WI38 (cell line): ENCODE measurements at regions not wholly inside any gene's neighbourhood (a gene's known extent, or its start where the extent isn't known, plus 50 kb on each side); places are given as distances from the start of the nearest gene placed in this dataset.

ENCODE experiments used
- H3K4me3 ChIP-seq: 2 replicates; pipeline ENCODE4 v1.5.1; 2011; ENCODE audit warnings: low read depth, mild to moderate bottlenecking, control low read depth, low read length
- TF ChIP-seq, protein P1 (sequence below): IDR thresholded peaks from 2 replicates; pipeline ENCODE4 v1.5.1; 2012; ENCODE audit warnings: low read depth, mild to moderate bottlenecking, control low read depth, low read length

DNA sequence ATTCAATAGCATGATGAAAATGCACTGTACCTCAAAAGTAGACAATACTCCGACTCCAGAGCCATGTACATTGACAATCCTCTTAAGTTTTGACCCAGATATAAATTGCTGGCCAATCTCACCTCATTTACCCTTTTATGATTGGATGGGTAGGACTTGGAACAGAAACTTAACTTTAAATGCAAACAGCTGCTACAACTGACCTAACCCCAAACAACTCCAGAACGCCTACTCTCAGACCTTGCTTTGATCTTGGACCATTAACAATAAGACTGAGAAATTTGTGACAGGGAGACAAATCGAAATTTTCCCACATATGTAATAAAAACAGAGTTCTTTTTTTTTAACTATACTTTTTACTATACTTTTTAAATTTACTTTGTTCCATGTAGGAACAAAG lies 200.5 kb upstream of the MCHR2 start:
- TF ChIP-seq, protein P1, sequence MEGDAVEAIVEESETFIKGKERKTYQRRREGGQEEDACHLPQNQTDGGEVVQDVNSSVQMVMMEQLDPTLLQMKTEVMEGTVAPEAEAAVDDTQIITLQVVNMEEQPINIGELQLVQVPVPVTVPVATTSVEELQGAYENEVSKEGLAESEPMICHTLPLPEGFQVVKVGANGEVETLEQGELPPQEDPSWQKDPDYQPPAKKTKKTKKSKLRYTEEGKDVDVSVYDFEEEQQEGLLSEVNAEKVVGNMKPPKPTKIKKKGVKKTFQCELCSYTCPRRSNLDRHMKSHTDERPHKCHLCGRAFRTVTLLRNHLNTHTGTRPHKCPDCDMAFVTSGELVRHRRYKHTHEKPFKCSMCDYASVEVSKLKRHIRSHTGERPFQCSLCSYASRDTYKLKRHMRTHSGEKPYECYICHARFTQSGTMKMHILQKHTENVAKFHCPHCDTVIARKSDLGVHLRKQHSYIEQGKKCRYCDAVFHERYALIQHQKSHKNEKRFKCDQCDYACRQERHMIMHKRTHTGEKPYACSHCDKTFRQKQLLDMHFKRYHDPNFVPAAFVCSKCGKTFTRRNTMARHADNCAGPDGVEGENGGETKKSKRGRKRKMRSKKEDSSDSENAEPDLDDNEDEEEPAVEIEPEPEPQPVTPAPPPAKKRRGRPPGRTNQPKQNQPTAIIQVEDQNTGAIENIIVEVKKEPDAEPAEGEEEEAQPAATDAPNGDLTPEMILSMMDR: no peak
- H3K4me3 ChIP-seq: no peak overlapping the region

DNA sequence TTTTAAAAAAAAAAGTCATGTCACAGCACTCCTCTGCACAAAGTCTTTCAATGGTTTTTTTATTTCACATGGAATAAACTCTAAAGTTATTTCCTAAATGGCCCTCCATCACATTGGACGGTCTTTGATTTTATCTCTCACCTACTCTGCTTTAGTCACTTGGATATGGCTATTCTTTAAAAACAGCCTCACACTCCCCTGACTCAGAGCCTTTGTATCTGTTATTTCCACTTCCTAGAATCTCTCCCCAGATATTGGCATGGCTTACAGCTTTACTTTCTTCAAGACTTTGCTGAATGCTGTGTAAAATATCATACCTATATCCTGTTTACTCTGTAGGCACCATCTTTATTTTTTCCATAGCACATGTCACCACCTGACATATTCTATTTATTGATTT lies 194.7 kb upstream of the MCHR2 start:
- H3K4me3 ChIP-seq: no peak overlapping the region
- TF ChIP-seq, protein P1: no peak

DNA sequence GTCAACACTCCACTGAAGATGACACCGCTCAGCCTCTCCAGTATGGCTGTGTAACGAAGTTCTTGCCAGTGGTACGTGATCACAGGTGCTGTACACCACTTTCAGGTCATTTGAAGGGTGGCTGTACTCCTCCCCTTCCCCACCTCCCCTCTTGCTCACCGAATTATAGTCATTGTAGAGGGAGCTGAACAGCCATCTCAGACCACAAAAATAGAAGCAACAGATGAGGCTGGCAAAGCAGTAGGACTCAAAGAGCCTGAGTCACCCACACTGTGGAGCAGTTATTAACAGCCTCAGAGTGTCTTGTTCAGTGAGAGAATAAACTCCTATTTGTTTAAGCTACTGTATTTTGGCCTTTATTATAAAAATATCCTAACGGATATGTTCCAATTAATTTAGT lies 192.5 kb upstream of the MCHR2 start:
- TF ChIP-seq, protein P1: no peak
- no peak overlapping the region for H3K4me3 ChIP-seq

DNA sequence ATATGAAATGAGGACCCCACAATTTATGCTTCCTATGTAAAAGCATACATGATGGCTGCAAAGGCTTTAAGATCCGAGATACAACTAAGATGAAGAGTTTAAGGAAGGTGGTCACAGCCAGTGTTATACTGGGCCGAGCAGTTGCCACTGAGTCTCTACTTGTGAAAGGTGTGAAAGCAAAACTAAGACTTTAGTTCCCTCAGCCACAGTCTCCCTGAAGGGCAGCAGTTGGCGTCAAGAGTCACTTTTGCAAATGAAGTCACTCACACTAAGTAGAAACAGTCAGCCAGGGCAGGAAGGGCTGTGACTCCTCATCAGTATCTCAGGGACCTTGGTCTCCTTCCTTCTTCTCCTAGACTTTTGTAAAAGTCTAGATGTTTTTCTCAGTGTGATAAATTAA lies 191.6 kb upstream of the MCHR2 start:
- TF ChIP-seq, protein P1: no peak
- no peak overlapping the region for H3K4me3 ChIP-seq

DNA sequence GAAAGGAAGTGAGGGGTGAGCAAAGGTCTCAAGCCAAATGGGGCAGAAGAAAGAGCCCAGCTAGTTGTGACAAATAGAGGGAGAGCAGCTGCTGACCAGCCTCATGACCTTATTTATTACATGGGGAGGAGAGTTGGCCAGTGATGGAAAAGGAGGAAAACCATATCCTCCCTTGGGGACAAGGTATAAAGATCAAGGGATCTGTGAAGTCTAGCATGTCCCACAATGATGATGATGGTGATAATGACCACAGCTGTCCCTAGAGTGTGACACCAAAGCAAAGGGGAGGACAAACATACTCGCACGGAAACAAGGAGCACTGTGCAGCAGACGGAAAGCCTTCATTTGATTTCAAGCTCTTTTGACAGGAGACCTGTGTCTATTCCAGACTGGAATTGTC lies 190.4 kb upstream of the MCHR2 start:
- no peak overlapping the region for H3K4me3 ChIP-seq
- TF ChIP-seq, protein P1: no peak

DNA sequence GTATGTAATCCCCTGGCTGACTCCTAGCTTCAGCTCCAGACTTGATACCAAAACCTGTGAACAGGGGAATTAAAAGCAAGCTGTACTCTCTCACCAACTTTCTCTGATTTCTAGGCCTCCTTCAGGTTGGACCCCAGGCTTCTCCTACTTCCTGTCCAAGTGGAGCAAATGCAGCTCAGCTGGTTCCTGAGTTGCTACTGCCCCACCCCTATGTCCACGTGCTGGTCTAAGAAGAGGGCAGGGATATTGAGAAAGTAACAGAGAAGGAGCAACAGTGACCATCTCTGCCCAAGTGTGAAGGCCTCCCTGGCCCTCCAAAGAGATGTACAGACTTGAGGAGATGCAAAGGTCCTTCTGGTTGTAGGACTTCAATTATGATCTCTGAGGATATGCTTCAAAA lies 188.3 kb upstream of the MCHR2 start:
- TF ChIP-seq, protein P1: no peak
- no peak overlapping the region for H3K4me3 ChIP-seq

DNA sequence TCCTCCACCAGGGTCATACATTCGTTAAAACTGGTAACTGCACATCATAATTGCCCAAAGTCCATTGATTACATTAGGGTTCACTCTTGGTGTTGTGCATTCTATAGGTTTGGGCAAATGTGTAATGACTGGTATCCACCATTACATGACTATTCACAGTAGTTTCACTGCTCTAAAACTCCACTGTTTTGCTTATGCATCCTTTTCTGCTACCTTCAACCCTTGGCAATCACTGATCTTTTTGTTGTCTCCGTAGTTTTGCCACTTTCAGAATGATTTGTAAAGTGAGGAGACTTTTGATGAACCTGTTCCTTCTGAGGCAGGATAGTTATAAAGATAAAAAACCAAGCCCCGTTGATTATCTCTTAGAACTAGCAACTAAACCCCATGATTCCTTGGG lies 187.3 kb upstream of the MCHR2 start:
- TF ChIP-seq, protein P1: no peak
- H3K4me3 ChIP-seq: no peak overlapping the region

DNA sequence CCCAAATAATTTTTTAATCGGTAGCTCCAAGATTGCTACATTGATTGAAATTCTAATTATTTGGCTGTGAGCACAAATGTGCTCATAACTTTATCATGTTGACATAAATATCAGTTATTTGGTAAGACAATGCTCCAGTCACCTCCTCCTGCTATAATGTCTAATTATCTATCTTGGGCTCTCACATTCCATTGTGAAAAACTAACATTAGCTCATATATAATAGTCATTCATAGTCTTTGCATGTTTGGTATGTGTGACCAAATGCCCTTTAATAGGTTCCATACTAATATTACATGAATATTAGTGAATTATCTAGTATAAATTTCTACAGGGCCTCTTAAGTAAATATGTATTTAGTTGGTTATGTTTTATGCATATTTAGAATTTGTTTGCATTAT lies 185.6 kb upstream of the MCHR2 start:
- TF ChIP-seq, protein P1: no peak
- no peak overlapping the region for H3K4me3 ChIP-seq
